ENCODE measurements at regions not wholly inside any gene's neighbourhood (a gene's known extent, or its start where the extent isn't known, plus 50 kb on each side); places are given as distances from the start of the nearest gene placed in this dataset.

GRCh38 chr5:82820188-82820587 lies 257.0 kb downstream of the TMEM167A start:
- no peak overlapping the region for H3K14ac ChIP-seq (ENCODE audit: insufficient read length)
- POLR2A ChIA-PET (ENCODE audit: partially characterized antibody): no interaction called here

More at GRCh38 chr5:82820188-82820587, 257.0 kb downstream of the TMEM167A start:
- 86% methylated on average over 1 of the region's 1 CpG; no CpG with 5 or more reads in 1 of the 2 experiments for WGBS, 2 experiments (ENCODE audit: extremely low coverage in 1 of 2, insufficient coverage in 1 of 2, insufficient read length in 1 of 2, insufficient replicate concordance in 2 of 2, low coverage in 1 of 2, low lambda C conversion rate in 2 of 2, missing lambda C conversion rate in 1 of 2)
- H3K79me1 ChIP-seq (ENCODE audit: low read depth, low read length): no peaks in the 10 kb centered on the region
- no peaks in the 10 kb centered on the region for H3K36me3 ChIP-seq (ENCODE audit: control insufficient read depth in 2 of 4, insufficient read depth in 4 of 4, low read length in 3 of 4)
- CTCF ChIA-PET (ENCODE audit: partially characterized antibody): no interaction called here
- H3K9ac ChIP-seq (replicated peaks in 1 of 4; ENCODE audit: extremely low read depth in 1 of 4, low read depth in 3 of 4, low read length in 3 of 4): no peak overlapping the region
- H3K18ac ChIP-seq (ENCODE audit: extremely low read depth, low read length): no peak overlapping the region
- H3K4me3 ChIP-seq (ENCODE audit: extremely low read depth in 1 of 4, insufficient read depth in 2 of 4, low read depth in 3 of 4, low read length in 4 of 4): no peak overlapping the region
- H3K23ac ChIP-seq (ENCODE audit: insufficient read length): no peak overlapping the region
- no peak for DNase-seq (ENCODE audit: low read depth in 1 of 2, low spot score in 2 of 2)
- no peak overlapping the region for H4K5ac ChIP-seq (ENCODE audit: insufficient read length, low read depth, low read length)
- peaks cover 0 to 7% (median 3%) of the 10 kb centered on the region in 4 experiments; a peak in 4 of 7 replicates for H3K4me1 ChIP-seq (replicated peaks in 1 of 4; ENCODE audit: control insufficient read depth in 3 of 4, insufficient read depth in 4 of 4, low read length in 3 of 4)
- H2BK20ac ChIP-seq (ENCODE audit: low read length): no peak overlapping the region
- no peak overlapping the region for H2BK120ac ChIP-seq (replicated peaks; ENCODE audit: low read depth, low read length)
- no peak overlapping the region for H2AK5ac ChIP-seq (ENCODE audit: low read depth, low read length)
- TF ChIP-seq JUND (IDR thresholded peaks at IDR 0.05; ENCODE audit: low read length): no peak
- FAIRE-seq: no peak
- H4K91ac ChIP-seq (replicated peaks; ENCODE audit: insufficient read length, low read length): no peak overlapping the region
- H2BK5ac ChIP-seq (ENCODE audit: low read depth, low read length): no peak overlapping the region
- H2BK15ac ChIP-seq (ENCODE audit: low read length): no peak overlapping the region
- H3K4ac ChIP-seq (replicated peaks; ENCODE audit: insufficient read length, low read depth, low read length): no peak overlapping the region
- no peak overlapping the region for H2BK12ac ChIP-seq (ENCODE audit: low read depth, low read length)
- H3K27me3 ChIP-seq (replicated peaks in 1 of 4; ENCODE audit: control insufficient read depth in 3 of 4, extremely low read depth in 1 of 4, insufficient read depth in 3 of 4, low read length in 3 of 4): no peaks in the 10 kb centered on the region
- H4K20me1 ChIP-seq (replicated peaks in 1 of 2; ENCODE audit: control insufficient read depth in 1 of 2, insufficient read depth in 2 of 2, low read length in 2 of 2): no peaks in the 10 kb centered on the region
- H3K79me2 ChIP-seq (ENCODE audit: control insufficient read depth in 1 of 2, insufficient read depth in 2 of 2, low read length in 2 of 2): no peaks in the 10 kb centered on the region
- no peak overlapping the region for H2AFZ ChIP-seq (ENCODE audit: low read length)
- H4K8ac ChIP-seq (ENCODE audit: extremely low read depth, insufficient read depth, low read length): no peak overlapping the region
- no peaks in the 10 kb centered on the region for H3K23me2 ChIP-seq (ENCODE audit: low read depth, low read length)
- H3K9me3 ChIP-seq (ENCODE audit: insufficient read depth in 2 of 2, low read depth in 1 of 2, low read length in 1 of 2): no peaks in the 10 kb centered on the region
- no peak overlapping the region for H3K27ac ChIP-seq (ENCODE audit: low read depth, low read length)
- no peak overlapping the region for H3K56ac ChIP-seq (replicated peaks; ENCODE audit: insufficient read length, low read depth, low read length)
- no peak overlapping the region for H3K4me2 ChIP-seq (ENCODE audit: insufficient read depth in 1 of 2, low read depth in 2 of 2, low read length in 2 of 2)

Data from H1 (cell line).